Stomach smooth muscle (tissue), 2 donors: ENCODE measurements at regions not wholly inside any gene's neighbourhood (a gene's known extent, or its start where the extent isn't known, plus 50 kb on each side); places are given as distances from the start of the nearest gene placed in this dataset.
"Not testable (repeated sequence)": the region's sequence is repeated elsewhere in the genome, so short reads cannot be mapped to it uniquely, and the experiment has no call there.

ENCODE experiments used
- H3K27ac ChIP-seq: one replicate; pipeline ENCODE4 v1.7.0; 2013; ENCODE audit warnings: mild to moderate bottlenecking, low read length, inconsistent platforms
- H3K27me3 ChIP-seq, 2 donors: one replicate each; pipeline ENCODE4 v1.7.0; 2013; ENCODE audit warnings: low read length in 2 of 2; ENCODE audit not compliant: insufficient read depth in 2 of 2, control insufficient read depth in 1 of 2
- H3K36me3 ChIP-seq, 2 donors: one replicate each; pipeline ENCODE4 v1.7.0; 2013; ENCODE audit warnings: low read length in 2 of 2; ENCODE audit not compliant: control insufficient read depth in 2 of 2, insufficient read depth in 2 of 2
- H3K4me1 ChIP-seq: one replicate; pipeline ENCODE4 v1.7.0; 2013; ENCODE audit warnings: low read length; ENCODE audit not compliant: control insufficient read depth, insufficient read depth
- H3K4me3 ChIP-seq, 2 donors: one replicate each; pipeline ENCODE4 v1.7.0; 2013; ENCODE audit warnings: low read length in 2 of 2
- H3K9ac ChIP-seq, 2 donors: one replicate each; pipeline ENCODE4 v1.7.0; 2013; ENCODE audit warnings: low read length in 2 of 2, mild to moderate bottlenecking in 1 of 2
- H3K9me3 ChIP-seq, 2 donors: one replicate each; pipeline ENCODE4 v1.7.0; 2013; ENCODE audit warnings: low read length in 2 of 2; ENCODE audit not compliant: control insufficient read depth in 2 of 2
- donor health status: healthy.
- donor health status: Pancreatic carcinoma.

- Histone ChIP-seq H3K27me3 (no peaks in the 10 kb centered on the region), H3K27ac (peak overlapping the region; percentile 81), H3K36me3 (no peaks in the 10 kb centered on the region), H3K4me1 (peaks cover 19% of the 10 kb centered on the region), H3K9me3 (no peaks in the 10 kb centered on the region), H3K9ac (peak overlapping the region; percentile 33 to 84), H3K4me3 (peak overlapping the region; percentile 61 to 82)
These were observed 1180.6 kb downstream of the VRK1 start for GRCh38 chr14:97977651-97978261.

GRCh38 chr14:97978341-97978740 is 1181.2 kb downstream of the VRK1 start:
- H3K4me3 ChIP-seq, result peak overlapping the region; percentile 61 to 82
- no peaks in the 10 kb centered on the region for H3K9me3 ChIP-seq
- peaks cover 19% of the 10 kb centered on the region for H3K4me1 ChIP-seq
- H3K27me3 ChIP-seq, result no peaks in the 10 kb centered on the region
- H3K36me3 ChIP-seq, result no peaks in the 10 kb centered on the region
- peak overlapping the region in 1 of 2 donors; percentile 33 for H3K9ac ChIP-seq
- H3K27ac ChIP-seq, result peak overlapping the region; percentile 81

- no peak overlapping the region for H3K9ac ChIP-seq
- H3K9me3 ChIP-seq, result no peaks in the 10 kb centered on the region
- H3K36me3 ChIP-seq, result no peaks in the 10 kb centered on the region
- H3K27me3 ChIP-seq, result peaks cover 0 to 2% of the 10 kb centered on the region in 2 donors
- H3K4me3 ChIP-seq, result no peak overlapping the region
- no peaks in the 10 kb centered on the region for H3K4me1 ChIP-seq
- no peak overlapping the region for H3K27ac ChIP-seq
These were observed 1196.4 kb downstream of the VRK1 start for GRCh38 chr14:97993508-97994019.

DNA sequence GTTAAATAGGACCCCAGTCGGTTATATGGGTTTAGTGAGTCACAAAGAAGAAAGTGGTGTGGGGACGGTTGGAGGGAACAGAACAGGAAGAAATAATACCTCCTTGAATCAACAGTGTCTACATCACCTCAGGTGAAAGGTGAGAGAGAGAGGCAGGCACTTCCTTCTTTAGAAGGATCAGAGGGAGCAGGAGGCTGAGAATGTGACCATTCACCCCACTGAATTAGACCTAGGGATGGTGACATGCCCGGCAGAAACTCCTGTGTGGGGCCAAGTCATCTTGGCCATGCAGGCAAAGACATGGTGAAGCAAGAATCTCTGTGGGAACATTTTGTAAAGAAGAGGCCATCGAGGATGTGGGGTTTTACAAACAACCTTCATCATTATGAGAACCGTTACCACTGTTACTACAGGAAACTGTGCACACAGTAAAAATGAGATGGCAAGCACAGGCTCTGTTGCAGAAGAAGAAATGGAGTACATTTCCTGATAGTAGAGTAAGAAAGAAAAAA is 1196.9 kb downstream of the VRK1 start:
- Histone ChIP-seq H3K4me1 (no peaks in the 10 kb centered on the region), H3K36me3 (no peaks in the 10 kb centered on the region), H3K27ac (no peak overlapping the region), H3K4me3 (no peak overlapping the region), H3K9ac (no peak overlapping the region), H3K9me3 (no peaks in the 10 kb centered on the region), H3K27me3 (peaks cover 0 to 2% of the 10 kb centered on the region in 2 donors)

DNA sequence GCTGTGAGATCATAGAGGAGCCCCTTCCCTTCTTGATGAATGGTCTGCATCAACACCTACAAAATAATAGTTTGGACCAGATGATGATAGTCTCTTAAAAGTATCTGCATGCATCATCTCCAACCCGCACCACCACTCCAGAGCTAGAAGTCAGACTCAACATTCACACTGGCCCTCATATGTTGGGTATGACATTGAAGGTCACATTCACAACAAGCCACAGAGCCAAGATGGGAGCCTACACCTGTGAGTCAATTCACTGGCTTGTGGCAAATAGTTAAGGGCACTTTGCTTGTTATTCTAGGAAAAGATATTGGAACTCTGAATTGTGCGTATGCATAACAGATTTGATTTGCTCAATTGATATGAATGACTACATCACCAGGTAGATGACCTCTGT is 1197.9 kb downstream of the VRK1 start:
- no peak overlapping the region for H3K4me3 ChIP-seq

GRCh38 chr14:97995531-97995930 is 1198.3 kb downstream of the VRK1 start:
- Histone ChIP-seq H3K9ac (no peak overlapping the region), H3K4me1 (no peaks in the 10 kb centered on the region), H3K9me3 (no peaks in the 10 kb centered on the region), H3K27ac (no peak overlapping the region), H3K27me3 (peaks cover 0 to 2% of the 10 kb centered on the region in 2 donors), H3K4me3 (no peak overlapping the region), H3K36me3 (no peaks in the 10 kb centered on the region)

More for the DNA sequence above, 1197.9 kb downstream of the VRK1 start:
- Histone ChIP-seq H3K27me3 (peaks cover 0 to 2% of the 10 kb centered on the region in 2 donors), H3K27ac (no peak overlapping the region), H3K36me3 (no peaks in the 10 kb centered on the region), H3K9me3 (no peaks in the 10 kb centered on the region), H3K4me1 (no peaks in the 10 kb centered on the region), H3K9ac (no peak overlapping the region)

GRCh38 chr14:98006008-98006407 is 1208.8 kb downstream of the VRK1 start:
- Histone ChIP-seq H3K9ac (no peak overlapping the region), H3K9me3 (no peaks in the 10 kb centered on the region), H3K27me3 (no peaks in the 10 kb centered on the region), H3K4me3 (no peak overlapping the region), H3K27ac (no peak overlapping the region), H3K4me1 (no peaks in the 10 kb centered on the region), H3K36me3 (no peaks in the 10 kb centered on the region)

- Histone ChIP-seq H3K4me3 (no peak overlapping the region), H3K4me1 (no peaks in the 10 kb centered on the region), H3K9me3 (no peaks in the 10 kb centered on the region), H3K9ac (no peak overlapping the region), H3K36me3 (no peaks in the 10 kb centered on the region), H3K27me3 (no peaks in the 10 kb centered on the region), H3K27ac (no peak overlapping the region)
These were observed 1211.4 kb downstream of the VRK1 start for GRCh38 chr14:98008381-98009113.

DNA sequence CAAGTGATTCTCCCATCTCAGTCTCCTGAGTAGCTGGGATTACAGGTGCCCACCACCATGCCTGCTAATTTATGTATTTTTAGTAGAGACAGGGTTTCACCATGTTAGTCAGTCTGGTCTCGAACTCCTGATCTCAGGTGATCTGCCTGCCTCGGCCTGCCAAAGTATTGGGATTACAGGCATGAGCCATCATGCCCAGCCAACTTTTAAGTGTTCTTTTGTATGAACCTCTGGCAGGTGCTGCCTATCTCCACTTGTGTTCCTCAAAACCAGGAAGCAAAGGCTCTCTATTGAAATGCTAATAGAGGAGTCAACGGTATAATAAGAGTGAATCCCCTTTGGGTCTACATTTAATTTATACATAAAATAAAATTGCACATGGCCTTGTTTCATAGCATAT is 1212.0 kb downstream of the VRK1 start:
- not testable (repeated sequence) for H3K9me3 ChIP-seq, H3K4me1 ChIP-seq, H3K27ac ChIP-seq, H3K4me3 ChIP-seq, H3K9ac ChIP-seq, H3K27me3 ChIP-seq, H3K36me3 ChIP-seq

- Histone ChIP-seq H3K36me3 (no peaks in the 10 kb centered on the region), H3K9ac (no peak overlapping the region), H3K9me3 (no peaks in the 10 kb centered on the region), H3K27me3 (no peaks in the 10 kb centered on the region), H3K27ac (no peak overlapping the region), H3K4me1 (no peaks in the 10 kb centered on the region), H3K4me3 (no peak overlapping the region)
These were observed 1213.6 kb downstream of the VRK1 start for GRCh38 chr14:98010784-98011183.
